ENCODE measurements at regions not wholly inside any gene's neighbourhood (a gene's known extent, or its start where the extent isn't known, plus 50 kb on each side); places are given as distances from the start of the nearest gene placed in this dataset.
"Not testable (repeated sequence)": the region's sequence is repeated elsewhere in the genome, so short reads cannot be mapped to it uniquely, and the experiment has no call there.

DNA sequence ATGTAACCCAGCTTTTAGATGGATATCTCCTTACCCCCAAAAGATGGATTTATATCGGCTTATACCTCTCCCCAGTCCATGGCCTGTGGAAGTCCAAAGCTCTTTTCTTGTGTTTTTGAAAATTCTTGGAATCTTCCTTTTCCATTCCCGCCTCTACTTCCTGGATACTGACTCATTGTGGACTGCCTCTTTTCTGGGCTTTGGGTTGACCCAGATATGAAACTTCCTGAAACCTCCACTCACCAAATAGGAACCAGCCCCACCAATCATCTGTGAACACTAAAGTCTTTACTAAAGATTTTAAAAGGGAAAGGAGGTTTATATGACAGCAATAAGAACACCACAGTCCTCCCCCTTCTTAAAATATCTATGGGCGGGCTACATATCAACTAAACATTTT lies 163.4 kb upstream of the SYN3 start:
- no peak for FAIRE-seq
- no peak for DNase-seq (ENCODE audit: low spot score)

DNA sequence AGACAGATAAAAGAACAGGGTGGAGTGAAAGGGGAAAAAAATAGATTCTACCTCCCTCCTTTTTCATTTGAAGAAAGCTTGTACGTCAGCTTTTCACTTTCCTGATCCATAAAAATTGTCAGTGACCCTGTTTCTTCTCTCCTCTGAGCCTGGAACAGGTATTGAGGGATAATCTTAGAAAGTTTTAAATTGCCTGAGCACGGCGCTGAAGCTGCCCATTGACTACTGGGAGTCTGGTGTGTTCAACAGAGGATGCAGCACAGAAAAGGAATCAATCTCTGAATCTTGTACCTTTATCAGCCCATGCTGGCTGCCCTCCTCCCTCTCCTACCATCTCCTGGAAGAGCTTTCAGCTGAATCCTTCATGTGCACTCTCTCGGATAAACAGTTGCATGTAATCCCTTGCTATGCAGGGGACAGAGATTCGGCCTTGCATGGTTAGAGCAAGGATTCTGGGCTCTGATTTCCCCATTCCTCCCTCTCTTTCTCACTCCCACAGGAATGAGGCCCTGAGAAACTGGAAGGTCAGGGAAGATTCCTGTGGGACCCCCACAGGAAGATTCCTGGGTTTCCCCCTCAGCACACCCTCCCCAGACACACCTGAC lies 162.4 kb upstream of the SYN3 start:
- DNase-seq (ENCODE audit: low spot score): no peak
- no peak for FAIRE-seq

DNA sequence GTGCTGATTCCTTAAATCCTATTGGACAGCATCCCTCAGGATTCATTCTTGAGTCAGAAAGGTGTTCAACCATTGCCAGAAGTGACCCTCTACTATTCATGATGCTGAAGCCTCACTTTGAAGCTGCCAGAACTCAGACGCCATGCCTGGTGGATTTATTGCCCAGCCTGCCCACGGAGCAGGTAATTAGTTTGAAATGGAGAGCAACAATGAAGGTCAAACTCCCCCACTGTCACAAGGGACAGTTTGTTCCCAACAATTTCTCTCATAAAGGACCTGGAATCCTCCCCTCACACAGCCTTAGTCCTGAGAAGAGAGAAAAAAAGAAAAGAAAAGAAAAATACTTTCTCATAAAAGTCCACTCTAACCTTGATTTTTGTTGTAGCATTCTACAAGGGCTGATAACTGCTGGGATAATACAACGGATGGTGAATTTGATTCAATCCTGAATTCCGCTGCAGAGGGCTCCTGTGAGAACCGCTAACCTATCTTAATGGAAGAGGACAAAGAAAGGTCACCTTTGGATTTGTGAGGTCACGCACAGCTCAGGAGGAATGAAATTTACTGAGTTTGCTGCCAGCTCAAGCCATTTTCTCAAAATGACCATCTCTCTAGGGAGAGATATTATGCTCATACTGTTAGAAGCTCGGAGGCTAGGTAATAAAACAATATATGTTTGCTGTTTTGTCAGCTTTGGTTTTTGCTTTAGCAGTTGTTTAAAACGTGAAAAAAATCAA lies 161.6 kb upstream of the SYN3 start:
- FAIRE-seq (no peak), DNase-seq (ENCODE audit: low spot score) (no peak)

DNA sequence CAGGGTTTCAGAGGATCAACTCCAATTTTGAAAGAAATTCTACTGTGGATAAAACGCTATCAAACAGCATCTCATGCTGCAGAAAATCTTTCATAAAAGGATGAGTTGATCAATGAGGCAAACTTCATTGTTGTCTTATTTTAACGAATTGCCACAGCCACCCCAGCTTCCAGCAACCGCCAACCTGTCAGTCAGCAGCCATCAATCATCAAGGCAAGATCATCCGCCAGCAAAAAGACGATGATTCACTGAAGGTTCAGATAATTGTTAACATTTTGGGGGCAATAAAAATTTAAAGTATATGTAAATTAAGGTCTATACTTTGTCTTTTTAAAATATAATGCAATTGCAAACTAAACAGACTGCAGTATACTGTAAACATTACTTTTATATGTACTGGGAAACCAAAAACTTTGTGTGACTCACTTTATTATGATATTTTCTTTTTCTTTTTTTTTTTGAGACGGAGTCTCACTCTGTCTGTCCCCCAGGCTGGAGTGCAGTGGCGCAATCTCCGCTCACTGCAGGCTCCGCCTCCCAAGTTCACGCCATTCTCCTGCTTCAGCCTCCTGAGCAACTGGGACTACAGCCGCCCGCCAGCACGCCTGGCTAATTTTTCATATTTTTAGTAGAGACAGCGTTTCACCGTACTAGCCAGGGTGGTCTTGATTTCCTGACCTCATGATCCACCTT lies 155.3 kb upstream of the SYN3 start:
- FAIRE-seq (no peak), DNase-seq (ENCODE audit: low spot score) (no peak)

DNA sequence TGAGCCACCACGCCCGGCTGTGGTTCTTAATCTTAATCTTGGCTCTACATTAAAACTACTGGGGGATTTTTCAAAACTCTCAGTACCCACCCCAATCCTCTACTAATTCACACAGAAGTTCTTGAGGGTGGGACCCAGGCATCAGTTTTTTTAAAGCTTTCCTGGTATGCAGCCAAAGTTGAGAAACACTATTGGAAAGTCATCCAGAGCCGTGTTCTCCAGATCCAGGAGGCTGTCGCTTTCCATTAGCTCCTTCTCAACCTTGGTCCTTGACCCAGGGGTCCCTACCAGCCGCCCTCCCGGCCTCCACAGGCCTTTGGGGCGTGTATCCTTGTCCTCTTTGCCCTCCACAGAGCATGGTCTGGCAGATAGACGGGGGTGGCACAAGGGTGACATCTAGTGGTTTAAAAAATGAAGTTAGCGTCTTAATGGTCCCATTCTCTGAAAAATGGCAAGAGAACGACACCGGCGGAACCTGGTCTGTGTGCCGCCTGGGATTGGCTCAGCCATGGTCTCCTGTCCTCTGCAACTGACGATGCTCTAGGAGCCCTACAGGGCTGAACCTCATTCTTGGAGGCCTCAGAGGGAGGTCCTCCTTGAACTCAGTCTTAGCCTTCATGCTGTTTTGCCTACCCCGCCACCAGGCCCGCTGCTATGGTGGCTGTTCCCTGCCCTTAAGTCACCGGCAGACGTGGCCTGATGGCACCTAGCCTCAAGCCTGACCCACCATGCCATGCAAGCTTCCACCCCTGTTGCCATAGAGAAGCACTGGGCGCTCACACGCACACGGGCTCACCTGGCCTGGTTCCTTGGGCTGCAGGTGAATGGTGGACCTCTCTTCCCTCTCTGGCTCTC lies 152.0 kb upstream of the SYN3 start:
- peak; percentile 76 for DNase-seq (ENCODE audit: low spot score)
- no peak for FAIRE-seq

DNA sequence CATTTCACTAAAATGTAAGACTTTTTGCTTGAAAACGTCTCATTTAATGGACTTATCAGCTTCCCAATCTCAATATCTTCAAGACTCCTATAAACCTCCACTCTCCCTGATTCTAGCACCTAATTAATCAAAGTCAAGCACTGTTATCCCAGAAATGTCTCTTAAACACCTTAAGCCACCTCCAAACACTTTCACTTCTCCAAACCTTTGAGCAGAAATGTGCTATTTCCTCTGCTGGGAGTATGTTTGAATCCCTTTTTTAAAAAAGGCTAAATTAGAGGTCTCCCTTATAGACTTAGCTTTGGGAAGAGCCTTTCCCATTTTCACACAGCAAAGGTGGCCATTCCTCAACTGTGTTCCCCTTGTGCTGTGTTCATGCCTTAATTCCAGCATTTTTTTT lies 146.2 kb upstream of the SYN3 start:
- FAIRE-seq: no peak
- no peak for DNase-seq (ENCODE audit: low spot score)

DNA sequence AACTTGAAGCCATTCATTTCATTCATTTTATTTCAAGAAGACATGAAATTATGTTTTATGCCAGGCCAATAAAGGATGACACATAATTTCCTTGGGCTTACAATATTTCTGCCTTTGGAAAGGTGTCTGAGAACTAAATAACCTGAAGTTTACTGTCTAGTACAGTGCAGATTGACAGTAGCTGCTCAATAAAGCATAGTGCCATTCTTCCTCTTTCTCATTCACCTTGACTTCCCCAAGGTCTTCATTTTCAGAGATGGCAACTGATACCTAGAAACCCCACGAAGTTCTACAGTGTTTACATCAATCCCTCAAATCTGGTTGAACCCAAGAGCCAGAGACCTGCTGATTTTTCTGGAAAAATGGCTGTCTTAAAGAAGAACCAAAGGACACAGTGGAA lies 144.3 kb upstream of the SYN3 start:
- DNase-seq (ENCODE audit: low spot score) (no peak), FAIRE-seq (no peak)

DNA sequence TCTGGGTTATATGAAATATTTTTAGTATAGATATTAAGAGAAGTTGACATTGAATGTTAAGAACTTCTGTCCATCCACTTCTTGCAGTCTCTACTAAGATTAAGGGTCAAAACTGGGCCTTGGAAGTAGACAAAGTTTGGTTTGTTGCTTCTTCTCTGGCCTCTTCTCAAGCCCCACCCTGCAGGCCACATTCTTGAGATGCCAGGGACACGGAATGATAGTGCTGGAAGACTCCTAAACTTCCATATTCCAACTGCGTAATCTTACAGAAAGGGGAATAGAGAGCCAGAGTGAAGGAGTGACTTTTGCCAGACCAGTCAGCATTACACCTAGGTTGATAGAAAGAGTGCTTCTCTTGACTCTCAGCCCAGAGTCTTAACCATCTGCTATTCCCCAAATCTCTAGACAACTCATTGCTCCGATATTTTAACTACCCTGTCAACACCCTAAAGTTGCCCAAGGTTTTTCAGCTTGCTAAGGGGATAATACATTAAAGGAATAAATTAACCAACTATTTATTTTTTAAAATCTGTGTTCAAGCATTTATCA lies 136.4 kb upstream of the SYN3 start:
- FAIRE-seq (no peak), DNase-seq (ENCODE audit: low spot score) (peak; percentile 29)

DNA sequence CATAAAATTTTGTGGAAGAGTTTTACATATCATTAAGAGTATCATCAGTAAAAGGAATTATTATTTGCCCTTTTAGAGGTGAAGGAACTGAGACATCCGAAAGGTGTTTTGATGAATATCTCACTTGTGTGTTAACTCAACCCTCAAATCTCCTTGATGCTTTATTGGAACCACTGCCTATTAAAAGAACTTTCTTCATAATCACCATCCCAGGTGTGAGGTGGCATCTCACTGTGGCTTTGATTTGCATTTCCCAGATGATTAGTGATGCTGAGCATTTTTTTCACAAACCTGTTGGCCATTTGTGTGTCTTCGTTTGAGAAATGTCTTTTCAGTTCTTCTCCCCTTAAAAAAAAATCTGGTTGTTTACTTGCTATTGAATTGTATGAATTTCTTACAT lies 134.0 kb upstream of the SYN3 start:
- no peak for FAIRE-seq
- DNase-seq (ENCODE audit: low spot score): no peak

DNA sequence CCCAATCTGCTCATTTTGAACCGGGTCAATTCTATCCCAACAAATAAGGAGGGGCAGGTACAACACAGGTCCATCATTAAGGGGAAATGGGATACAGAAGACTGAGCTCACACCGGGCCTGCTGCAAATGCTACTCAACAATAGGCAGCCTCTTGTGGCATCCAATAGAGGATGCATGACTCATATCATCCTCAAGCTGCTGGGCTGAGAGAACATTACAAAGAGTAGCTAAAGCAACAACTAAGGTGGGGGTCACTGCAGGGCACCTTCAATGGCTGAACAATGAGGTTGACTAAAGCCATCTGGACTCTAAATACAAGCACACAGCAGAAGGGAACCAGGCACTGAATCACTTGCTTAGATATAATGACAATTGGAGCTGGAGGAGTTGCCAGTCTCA lies 130.1 kb upstream of the SYN3 start:
- DNase-seq (ENCODE audit: low spot score) (peak; percentile 61), FAIRE-seq (peak; percentile 9)

DNA sequence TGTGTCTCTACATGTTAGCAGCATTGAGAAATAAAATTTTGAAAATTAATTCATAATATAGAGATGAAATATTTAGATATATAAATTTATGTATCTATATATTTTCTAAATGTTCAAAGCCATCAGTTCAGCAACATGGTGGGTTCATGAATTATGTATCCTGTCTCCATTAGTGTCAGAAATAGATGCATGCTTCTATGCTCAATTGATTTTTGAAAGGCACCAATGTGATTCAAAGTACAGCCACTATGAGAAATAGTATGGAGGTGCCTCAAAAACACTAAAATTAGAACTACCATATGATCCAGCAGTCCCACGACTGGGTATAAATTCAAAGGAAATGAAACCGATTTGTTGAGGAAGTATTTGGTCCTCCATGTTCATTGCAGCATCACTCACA lies 128.6 kb upstream of the SYN3 start:
- DNase-seq (ENCODE audit: low spot score) (no peak), FAIRE-seq (no peak)

DNA sequence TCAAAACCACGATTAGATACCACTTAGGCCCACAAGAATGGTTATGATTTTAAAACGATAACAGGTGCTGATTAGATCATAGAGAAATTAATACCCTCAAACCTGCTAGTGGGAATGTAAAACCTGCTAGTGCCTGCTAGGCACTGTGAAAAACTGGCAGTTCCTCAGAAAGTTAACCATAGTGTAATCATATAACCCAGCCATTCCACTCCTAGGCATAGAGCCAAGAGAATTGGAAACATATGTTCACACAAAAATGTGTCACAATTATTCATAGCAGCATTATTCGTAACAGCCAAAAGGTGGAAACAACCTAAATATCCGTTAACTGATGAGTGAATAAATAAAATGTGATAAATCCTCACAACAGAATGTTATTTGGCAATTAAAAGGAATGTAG lies 122.2 kb upstream of the SYN3 start:
- FAIRE-seq: no peak
- no peak for DNase-seq (ENCODE audit: low spot score)

DNA sequence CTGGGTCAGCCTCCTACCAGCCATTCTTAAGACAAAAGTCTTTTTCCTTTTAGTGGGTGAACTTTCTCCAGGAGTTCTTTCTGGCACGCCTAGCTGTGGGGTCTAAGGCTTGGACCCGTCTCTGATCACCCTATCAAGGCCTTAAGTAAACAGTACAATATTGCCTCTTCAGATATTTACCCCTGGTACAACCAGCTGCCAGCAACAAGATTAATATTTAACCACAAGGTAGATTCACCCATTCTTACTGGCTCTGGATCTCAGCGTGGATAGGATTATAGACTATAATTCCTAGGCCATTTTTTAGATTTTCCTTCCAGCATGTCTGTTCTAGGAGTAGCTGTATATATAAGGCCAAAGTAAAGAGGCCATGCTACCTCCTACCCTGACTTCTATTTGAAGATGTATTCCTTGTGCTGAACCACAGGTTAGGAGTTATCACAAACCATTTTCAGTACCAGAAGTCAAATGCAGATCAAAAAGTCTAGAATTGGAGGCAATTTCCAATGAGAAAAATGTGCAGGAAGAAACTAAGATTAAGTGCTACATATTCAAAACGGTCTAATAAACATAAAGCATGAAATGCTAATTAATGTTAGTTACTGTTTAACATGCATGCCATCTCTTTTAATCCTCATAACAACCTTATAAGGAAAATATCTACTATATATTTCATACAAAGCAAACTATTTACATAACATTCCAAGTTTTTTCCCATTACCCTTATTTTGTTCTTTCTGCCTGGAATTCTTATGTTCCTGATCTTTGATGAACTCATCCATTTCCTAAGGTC lies 110.0 kb upstream of the SYN3 start:
- no peak for FAIRE-seq

DNA sequence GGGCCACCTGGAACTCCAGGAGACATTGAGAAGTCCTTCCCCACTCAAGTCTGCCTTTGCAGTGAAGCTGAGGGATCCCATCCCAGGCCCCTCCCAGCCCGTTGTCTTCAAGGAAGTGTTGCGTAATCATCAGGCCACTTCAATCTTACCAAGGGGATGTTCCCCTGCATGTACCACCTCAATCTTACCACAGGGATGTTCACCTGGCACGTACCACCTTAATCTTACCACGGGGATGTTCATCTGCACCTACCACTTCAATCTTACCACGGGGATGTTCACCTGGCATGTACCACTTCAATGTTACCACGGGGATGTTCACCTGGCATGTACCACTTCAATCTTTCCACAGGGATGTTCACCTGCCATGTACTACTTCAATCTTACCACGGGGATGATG lies 108.0 kb upstream of the SYN3 start:
- peak; percentile 94 for FAIRE-seq
- DNase-seq (ENCODE audit: low spot score): no peak

More for the DNA sequence above, 110.0 kb upstream of the SYN3 start:
- DNase-seq (ENCODE audit: low spot score): no peak

DNA sequence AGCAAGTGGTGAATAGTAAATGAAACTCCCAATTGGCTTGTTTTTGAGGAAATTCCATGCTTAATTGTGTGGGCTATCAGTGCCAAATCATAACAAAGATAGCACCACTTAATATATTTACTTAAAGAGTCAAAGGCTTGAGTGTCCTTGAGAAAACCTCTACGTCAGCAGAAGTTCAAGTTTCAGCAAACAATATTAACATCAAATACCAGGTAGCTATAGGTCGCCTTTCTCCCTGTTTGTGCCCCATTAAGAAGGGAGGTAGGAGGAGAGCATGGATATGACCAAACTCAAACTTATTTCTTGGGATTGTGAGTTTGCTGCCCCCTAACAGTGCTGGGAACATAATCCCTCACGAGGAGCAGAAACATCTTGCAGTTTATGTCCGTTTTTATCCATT lies 105.6 kb upstream of the SYN3 start:
- FAIRE-seq: no peak
- no peak for DNase-seq (ENCODE audit: low spot score)

DNA sequence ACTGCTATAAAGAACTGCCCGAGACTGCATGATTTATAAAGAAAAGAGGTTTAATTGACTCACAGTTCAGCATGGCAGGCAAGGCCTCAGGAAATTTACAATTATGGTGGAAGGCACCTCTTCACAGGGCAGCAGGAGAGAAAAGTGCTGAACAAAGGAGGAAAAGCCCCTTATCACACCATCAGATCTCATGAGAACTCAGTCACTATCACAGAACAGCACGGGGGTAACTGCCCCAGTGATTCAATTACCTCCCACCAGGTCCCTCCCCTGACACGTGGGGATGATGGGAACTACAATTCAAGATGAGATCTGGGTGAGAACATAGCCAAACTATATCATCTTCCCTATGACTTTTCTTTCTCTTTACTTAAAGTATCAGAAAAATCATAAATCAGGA lies 104.0 kb upstream of the SYN3 start:
- FAIRE-seq (no peak), DNase-seq (ENCODE audit: low spot score) (no peak)

DNA sequence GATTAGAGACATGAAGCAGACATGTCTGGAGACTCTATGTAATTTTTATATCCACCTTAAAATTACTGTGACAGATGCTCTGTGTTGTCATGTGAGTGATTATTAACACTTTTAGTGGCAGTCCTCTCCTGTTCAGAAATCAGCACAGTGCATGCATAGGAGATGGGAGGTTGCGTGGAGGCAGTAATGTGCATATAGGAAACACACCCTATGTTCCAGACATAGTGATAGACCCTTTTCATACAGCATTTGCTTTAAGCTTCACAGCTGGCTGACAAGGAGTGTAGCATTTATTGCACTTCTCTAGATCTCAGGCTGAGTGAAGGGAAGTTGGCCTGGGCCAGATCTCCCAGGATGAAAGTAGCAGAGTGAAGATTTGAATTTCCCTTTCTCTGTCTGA lies 102.3 kb upstream of the SYN3 start:
- no peak for DNase-seq (ENCODE audit: low spot score)
- FAIRE-seq: no peak

DNA sequence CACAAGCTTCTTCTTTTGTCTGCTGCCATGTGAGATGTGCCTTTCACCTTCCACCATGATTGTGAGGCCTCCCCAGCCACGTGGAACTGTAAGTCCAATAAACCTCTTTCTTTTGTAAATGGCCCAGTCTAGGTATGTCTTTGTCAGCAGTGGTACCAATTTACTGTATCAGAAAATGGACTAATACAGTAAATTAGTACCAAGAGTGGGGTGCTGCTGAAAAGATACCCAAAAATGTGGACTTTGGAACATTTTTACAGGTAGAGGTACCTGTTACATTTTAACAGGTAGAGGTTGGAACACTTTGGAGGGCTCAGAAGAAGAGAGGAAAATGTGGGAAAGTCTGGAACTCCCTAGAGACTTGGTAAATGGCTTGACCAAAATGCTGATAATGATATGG lies 96.8 kb upstream of the SYN3 start:
- not testable (repeated sequence) for DNase-seq (ENCODE audit: low spot score); FAIRE-seq

DNA sequence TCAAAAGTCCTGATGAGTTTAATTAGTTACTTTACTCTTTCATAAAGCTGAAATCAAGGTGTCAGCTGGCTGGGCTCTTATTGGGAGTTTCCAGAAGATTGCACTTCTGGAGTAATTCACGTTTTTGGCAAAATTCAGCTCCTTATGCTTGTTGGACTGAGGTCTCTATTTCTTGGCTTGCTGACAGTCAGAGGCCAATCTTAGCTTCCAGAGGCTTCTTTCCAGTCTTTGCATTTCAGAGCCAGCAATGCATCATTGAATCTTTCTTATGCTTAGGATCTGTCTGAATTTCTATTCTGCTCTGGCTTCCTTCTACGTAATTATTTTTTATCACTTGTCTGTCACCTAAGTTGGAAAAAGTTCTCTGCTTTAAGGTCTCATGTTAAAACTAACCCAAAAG lies 91.4 kb upstream of the SYN3 start:
- DNase-seq (ENCODE audit: low spot score) (no peak), FAIRE-seq (no peak)

DNA sequence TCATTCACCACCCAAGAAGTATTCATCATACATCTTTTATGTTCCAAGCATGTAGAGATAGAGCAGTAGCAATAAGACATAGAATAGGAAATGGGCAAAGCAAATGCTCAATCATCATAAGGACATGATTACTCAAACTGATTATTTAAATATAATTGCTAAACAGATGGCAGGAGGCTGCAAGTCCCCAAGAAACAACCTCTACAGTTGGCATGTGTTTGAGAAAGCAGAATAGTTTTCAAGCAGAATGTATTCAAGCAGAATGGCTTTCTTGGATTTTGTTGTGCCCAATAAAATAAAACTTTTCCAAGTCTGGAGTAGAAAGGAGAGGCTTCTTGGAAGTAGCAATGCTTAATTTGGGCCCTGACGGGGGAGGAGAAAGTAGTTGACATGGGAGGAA lies 86.5 kb upstream of the SYN3 start:
- DNase-seq (ENCODE audit: low spot score) (no peak), FAIRE-seq (no peak)
